SK-N-MC (cell line): ENCODE measurements at regions not wholly inside any gene's neighbourhood (a gene's known extent, or its start where the extent isn't known, plus 50 kb on each side); places are given as distances from the start of the nearest gene placed in this dataset.

ENCODE experiments used
- EZH2 ChIP-seq: fragments of 200-600 bp; sonication (generic); IDR thresholded peaks from one replicate; pipeline ENCODE4 v1.6.1; 2017; ENCODE audit warnings: antibody characterized with exemption
- FOXP2 ChIP-seq: optimal IDR thresholded peaks from 2 replicates; pipeline ENCODE3; 2011; ENCODE audit warnings: mild to moderate bottlenecking, moderate library complexity; ENCODE audit not compliant: insufficient read depth; ENCODE audit errors: extremely low read length, control extremely low read depth
- POLR2AphosphoS5 ChIP-seq: IDR thresholded peaks from 2 replicates; pipeline ENCODE4 v1.6.1; 2012; ENCODE audit warnings: mild to moderate bottlenecking, low read depth, low read length, borderline replicate concordance

GRCh38 chr11:37527545-37527944 is 929.5 kb upstream of the RAG2 start:
- TF ChIP-seq POLR2AphosphoS5, result no peak
- TF ChIP-seq EZH2, result no peak
- TF ChIP-seq FOXP2, result no peak
